HG03469 (cell line): ENCODE measurements at regions not wholly inside any gene's neighbourhood (a gene's known extent, or its start where the extent isn't known, plus 50 kb on each side); places are given as distances from the start of the nearest gene placed in this dataset.

ENCODE experiments used
- ATAC-seq: cut with Tn5 transposase; IDR thresholded peaks from one replicate; pipeline ENCODE4 v1.9.1; 2021; ENCODE audit warnings: mild to moderate bottlenecking, moderate library complexity, moderate number of reproducible peaks; ENCODE audit not compliant: unreplicated experiment

DNA sequence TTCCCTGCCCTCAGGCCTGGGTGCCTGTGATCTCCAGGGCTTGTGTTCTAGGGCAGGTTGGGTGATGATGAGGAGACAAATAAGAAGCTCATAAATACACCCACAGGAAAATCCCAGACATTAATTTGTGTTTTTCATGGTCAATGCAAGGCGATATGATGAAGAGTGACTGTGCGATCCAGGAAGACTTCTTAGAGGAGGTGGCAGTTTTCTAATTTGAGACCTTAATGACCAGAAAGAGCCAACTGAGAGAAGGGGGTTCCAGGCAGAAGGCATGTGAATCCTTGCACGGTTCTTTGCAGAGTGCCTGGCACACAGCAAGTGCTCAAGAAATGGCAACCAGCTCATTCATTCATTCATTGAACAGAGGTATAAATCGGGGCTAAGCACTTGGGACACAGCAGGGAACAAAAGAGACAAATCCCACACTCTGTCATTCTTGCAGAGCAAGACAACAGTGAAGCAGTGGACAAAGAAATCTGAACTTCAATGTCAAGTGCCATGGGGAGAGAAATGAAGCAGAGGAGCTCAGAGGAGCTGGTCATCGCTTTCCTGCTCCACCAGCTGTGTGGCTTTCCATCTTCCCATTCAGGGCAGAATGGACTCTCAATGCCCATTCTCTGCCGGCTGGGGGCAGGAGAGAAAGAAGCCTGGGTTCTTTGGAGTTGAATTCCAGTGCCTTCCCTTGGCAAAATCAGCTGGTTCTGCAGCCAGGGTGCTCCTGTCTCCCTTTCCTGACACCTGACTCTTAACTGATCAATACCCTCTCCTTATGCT, 128.3 kb downstream of the AACS start:
- ATAC-seq: no peak

GRCh38 chr12:125194163-125194773, 129.0 kb downstream of the AACS start:
- ATAC-seq: no peak

GRCh38 chr12:125194987-125195386, 129.8 kb downstream of the AACS start:
- ATAC-seq: no peak

DNA sequence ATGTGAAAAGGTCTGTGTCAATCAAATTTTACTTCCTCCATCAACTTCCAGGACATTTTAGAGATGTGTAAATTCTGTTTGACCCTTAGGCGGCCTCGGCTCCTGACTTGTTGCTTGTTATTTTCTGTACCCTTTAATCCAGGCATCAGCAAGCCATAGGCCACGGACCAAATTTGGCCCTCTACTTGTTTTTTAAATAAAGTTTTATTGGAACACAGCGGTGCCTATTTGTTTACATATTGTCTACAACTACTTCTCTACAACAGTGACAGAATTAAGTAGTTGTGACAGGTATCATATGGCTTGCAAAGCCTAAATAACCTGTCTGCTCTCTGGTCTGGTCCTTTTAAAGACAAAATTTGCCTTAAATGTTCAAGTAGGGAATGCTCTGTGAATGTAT, 132.1 kb downstream of the AACS start:
- no peak for ATAC-seq

DNA sequence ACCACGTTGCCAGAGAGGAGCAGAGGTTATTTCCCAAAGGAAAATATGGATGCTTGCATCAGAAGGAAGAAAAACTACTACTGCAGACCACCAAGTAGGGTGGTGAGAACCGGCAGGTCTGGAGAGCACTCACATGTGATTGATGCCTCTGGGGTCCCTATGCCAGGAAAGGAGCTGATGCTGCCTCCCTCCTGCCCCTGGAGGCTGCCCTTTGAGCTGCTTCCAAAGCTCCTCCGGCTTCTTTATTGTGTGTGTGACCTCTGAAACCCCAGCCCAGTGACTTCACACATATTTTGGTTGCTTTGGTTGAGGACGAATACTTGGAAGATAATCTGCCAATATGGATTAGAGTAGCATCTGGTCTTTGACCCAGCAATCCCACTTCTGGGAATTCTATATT, 133.4 kb downstream of the AACS start:
- no peak for ATAC-seq

DNA sequence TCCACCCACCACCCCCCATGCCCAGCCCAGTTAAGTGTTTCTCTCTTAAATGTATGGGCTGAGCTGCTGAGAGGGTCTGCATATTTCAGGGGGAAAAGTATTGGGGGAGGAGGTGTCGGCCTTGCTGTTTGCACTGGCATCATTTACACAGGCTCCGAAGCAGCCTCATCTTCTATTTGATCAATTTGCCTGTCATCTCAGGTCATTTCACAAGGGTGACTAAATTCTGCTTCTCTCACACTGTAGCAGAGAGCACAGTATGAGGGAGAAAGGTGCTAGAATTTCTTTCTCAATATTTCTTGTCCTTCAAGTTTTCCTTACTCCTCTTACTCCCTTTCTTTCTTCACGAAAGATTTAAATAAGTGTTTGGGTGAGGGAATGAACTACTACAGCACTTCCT, 135.9 kb downstream of the AACS start:
- ATAC-seq: no peak

DNA sequence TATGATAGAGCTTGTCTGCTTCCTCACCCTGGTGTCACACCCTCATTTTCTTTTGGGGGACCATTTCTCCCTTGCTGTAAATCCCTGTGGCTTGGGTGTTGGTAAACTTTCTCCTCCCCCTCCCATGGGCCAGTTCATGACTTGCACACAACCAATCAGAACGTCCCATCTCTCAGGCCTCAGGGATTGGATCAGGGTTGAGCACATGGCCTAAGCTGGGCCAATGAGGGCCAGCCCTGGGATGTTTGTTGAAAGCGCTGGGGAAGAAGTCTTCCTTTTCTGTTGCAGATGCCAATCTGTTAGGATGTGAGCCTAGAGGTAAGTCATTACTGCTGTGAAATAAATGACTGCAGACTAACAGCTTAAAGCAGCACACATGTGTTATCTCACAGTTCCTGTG, 136.7 kb downstream of the AACS start:
- ATAC-seq: no peak

- no peak for ATAC-seq
These were observed 137.2 kb downstream of the AACS start for GRCh38 chr12:125202421-125202820.

DNA sequence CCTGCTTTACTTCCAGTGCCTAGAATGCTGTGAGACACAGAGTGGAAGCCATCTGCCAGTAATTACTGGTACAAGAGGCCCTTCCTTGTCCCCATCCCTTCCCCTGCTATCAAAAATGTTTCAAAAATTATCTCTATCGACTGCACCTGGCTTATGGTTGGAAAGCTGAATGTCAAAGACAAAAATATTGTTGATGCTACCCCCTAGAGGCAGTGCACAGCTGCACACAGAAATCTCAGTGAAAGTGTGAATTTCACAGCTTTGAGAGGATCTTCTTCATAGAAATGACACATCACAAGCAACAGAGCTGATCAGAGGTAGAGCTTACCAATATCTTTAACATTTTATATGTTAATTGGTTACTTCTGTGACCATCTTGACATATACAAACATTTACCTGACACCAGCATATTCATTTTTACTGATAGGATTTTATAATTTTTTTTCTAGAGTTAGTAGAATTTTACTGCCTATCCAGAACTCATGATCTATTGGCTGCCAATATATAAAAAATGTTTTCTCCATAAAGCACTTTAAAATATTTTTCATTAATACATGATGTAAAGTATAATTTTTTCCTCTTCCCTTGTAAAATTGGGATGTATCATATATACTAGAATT, 138.0 kb downstream of the AACS start:
- ATAC-seq: peak; percentile 75

- ATAC-seq: no peak
These were observed 140.2 kb downstream of the AACS start for GRCh38 chr12:125205386-125205785.

DNA sequence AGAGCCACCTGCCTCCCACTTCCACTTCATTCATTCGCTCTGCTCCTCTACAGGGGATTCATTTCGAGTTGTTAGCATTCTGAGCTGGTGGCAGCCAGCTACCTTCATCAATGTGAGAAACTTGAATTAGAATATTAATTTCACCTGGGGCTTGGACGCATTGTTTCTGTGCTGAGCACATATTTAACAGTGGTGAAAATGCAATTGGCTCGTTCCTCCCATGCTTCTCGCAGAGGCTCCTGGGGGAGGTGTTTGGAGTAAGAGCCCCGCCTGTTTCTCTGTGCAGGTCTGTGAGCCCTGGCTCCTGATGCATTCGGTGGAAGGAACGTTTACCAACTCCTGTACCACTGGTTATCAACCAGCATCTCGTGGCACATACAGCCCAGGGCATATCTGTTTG, 141.5 kb downstream of the AACS start:
- ATAC-seq: no peak

GRCh38 chr12:125208334-125208733, 143.1 kb downstream of the AACS start:
- no peak for ATAC-seq

- no peak for ATAC-seq
These were observed 143.7 kb downstream of the AACS start for GRCh38 chr12:125208942-125209341.

DNA sequence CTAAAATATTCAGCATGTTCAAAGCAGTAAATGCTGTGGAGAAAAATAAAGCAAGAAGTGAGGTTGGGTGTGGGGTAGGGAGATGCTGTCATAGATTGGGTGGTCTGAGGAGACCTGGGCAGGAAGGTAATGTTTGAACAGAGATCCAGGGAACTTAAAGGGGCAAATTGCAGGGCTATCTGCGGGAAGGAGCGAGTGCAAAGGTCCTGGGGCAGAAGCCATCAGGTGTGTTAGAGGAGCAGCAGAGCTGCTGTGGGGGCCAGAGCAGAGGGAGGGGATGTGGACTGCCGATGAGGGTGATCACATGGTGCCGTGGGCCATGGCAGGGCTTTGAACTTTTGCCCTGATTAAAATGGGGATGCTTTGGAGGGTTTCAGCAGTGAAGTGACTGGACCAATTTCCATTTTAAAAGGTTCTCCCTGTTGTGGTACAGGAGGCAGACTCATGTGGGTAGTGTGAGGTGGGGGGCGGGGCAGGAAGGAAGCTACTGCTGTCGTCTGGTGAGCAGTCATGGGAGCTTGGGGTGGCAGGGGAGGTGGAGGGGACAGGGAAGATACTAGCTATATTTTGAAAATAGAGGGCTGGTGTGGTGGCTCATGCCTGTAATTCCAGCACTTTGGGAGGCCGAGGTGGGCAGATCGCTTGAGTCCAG, 145.0 kb downstream of the AACS start:
- ATAC-seq: no peak

DNA sequence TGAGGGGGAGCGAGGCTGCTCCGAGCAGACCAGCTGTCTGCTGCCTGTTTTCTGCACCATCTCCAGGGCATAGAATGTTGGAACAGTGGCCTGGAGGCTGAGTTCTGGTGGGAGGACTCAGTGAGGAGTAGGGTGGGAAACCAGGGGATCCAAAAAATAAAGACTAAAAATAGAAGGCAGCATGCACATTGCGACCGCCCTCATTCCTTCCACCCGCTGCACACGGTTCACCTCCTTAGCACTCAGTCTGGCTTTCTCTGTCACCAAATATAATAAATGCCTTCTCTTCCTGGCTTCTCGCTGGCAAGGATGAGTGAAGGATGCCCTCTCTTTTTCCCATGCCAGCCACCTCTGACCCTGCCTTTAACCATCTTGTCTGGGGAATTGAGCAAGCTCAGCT, 146.2 kb downstream of the AACS start:
- no peak for ATAC-seq

GRCh38 chr12:125214289-125214688, 149.1 kb downstream of the AACS start:
- ATAC-seq: no peak

DNA sequence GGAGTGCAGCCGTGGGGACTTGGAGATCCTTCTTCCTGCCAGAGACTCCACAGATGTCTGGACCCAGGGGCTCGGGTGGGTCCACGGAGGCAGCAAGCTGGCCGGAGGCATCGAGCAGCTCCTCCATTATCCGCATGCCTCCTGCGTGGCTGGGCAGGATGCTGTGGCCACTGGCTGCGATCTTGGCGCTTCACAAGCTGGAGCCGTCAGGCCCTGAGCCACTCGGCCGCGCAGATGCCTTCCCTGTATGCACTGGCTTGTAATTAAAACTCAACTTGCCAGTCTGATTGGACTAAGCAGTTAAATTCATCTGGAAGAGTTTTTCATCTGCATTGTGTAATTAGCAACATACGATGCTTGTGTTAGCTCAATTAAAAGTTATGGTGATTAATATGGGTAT, 151.5 kb downstream of the AACS start:
- ATAC-seq: no peak

DNA sequence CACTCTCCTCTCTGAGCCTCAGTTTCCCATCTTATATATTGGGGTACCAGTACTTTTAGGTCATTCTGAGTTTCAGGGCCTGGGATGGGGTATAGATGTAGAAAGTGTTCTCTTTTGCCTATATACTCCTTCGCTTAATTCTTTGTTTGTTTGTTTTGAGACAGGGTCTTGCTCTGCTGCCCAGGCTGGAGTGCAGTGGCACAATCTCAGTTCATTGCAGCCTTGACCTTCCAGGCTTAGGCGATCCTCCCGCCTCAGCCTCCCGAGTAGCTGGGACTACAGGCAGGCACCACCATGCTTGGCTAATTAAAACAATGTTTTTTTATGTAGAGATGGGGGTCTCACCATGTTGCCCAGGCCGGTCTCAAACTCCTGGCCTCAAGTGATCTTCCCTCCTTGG, 152.1 kb downstream of the AACS start:
- no peak for ATAC-seq

- no peak for ATAC-seq
These were observed 153.7 kb downstream of the AACS start for GRCh38 chr12:125218952-125219351.

DNA sequence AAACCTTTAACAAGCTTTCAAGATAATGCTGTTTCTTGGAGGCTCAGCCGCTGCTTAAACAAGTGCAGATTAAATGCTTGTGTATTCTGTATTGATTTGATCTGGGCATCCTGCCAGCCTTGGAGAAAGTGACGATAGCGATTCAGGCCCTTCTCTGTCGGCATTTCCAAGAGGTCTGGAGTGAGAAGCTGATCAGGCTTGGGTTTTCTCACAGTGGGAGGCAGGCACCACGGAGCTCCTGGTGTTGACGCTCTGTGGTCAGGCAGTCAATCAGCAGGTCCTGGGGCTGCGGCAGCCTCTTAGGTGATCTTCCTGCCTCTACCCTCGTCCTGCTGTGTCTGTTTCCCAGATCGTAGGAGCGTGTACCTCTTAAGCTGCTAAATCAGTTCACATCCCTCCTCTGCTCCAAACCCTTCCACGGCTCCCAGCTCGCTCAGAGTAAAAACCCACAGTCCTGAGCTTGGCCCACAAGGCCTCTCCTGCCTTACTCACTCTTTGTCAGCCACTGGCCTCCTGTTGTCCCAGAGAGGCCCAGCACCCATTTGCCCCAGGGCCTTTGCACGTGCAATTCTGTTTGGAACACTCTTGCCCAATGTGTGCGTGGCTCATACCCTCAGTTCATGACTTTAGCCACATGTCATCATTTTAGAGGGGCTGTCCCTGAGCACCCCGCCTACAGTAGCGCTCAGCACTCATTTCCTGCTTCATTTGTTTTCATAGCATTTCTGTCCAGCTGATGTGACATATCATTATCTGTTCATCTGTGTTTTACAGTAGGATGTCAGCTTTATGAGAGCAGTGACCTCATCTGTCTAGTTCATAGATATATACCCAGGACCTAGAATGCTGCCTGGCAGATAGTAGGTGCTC, 155.4 kb downstream of the AACS start:
- ATAC-seq: no peak

DNA sequence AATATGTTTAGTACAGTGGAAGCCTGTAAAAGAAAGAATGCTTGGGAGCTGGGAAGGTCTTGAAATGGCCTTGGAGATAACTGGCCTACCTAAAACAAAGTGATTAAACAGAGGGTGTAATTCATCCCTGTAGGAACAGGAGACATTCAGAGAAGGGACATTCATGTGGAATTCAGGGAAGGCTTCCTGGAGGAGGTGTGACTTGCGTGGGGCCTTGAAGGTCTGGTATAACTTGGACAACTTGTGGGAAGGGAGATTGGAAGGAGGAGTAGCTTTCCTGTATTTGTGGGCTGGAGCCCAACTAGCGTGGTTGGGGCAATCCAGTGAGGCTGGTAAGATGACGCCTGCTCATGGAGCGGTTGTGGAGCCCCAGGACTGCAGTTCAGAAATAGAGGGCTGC, 156.4 kb downstream of the AACS start:
- ATAC-seq: no peak
